ENCODE measurements at regions not wholly inside any gene's neighbourhood (a gene's known extent, or its start where the extent isn't known, plus 50 kb on each side); places are given as distances from the start of the nearest gene placed in this dataset.

GRCh38 chr17:34059423-34060220 lies 195.5 kb upstream of the CCL2 start:
- TF ChIP-seq CTCF (IDR thresholded peaks at IDR 0.05) (no peak), POLR2A (IDR thresholded peaks at IDR 0.05) (no peak), POLR2AphosphoS5 (IDR thresholded peaks at IDR 0.05) (no peak), EP300 (IDR thresholded peaks at IDR 0.05) (no peak)
